Loucy (cell line): ENCODE measurements at regions not wholly inside any gene's neighbourhood (a gene's known extent, or its start where the extent isn't known, plus 50 kb on each side); places are given as distances from the start of the nearest gene placed in this dataset.

Experiments used
- H2AFZ ChIP-seq: fragments of 200-600 bp; sonication (generic); 2 replicates; pipeline ENCODE4 v1.6.0; 2016; ENCODE audit warnings: antibody characterized with exemption, mild to moderate bottlenecking, low read length, moderate library complexity
- H3F3A ChIP-seq: fragments of 200-600 bp; 2 replicates; pipeline ENCODE4 v1.6.0; 2016; ENCODE audit warnings: antibody characterized with exemption, low read depth, mild to moderate bottlenecking
- H3K27me3 ChIP-seq: fragments of 200-600 bp; sonication (generic); 2 replicates; pipeline ENCODE4 v1.6.1; 2014; ENCODE audit warnings: low read length, mild to moderate bottlenecking; ENCODE audit not compliant: insufficient read depth, poor library complexity, severe bottlenecking
- H3K36me3 ChIP-seq: fragments of 200-600 bp; sonication (generic); 2 replicates; pipeline ENCODE4 v1.6.1; 2016; ENCODE audit warnings: low read length; ENCODE audit not compliant: insufficient read depth
- H3K4me1 ChIP-seq: fragments of 200-600 bp; sonication (generic); 2 replicates; pipeline ENCODE4 v1.5.1; 2014; ENCODE audit warnings: low read length, mild to moderate bottlenecking; ENCODE audit not compliant: insufficient read depth, poor library complexity, severe bottlenecking
- H3K4me2 ChIP-seq: fragments of 200-600 bp; sonication (generic); 2 replicates; pipeline ENCODE4 v1.6.0; 2014; ENCODE audit warnings: antibody characterized with exemption, low read length, low read depth, mild to moderate bottlenecking; ENCODE audit not compliant: poor library complexity, severe bottlenecking
- H3K4me3 ChIP-seq: fragments of 200-600 bp; sonication (generic); 2 replicates; pipeline ENCODE4 v1.5.1; 2014; ENCODE audit warnings: low read length, mild to moderate bottlenecking, mixed read lengths; ENCODE audit not compliant: poor library complexity, severe bottlenecking
- H3K79me2 ChIP-seq: fragments of 200-600 bp; sonication (generic); 2 replicates; pipeline ENCODE4 v1.6.1; 2014; ENCODE audit warnings: low read length; ENCODE audit not compliant: insufficient read depth
- H3K9ac ChIP-seq: fragments of 200-600 bp; sonication (generic); 2 replicates; pipeline ENCODE4 v1.6.0; 2014; ENCODE audit warnings: mild to moderate bottlenecking, low read depth, low read length, moderate library complexity; ENCODE audit not compliant: poor library complexity, severe bottlenecking
- H3K9me2 ChIP-seq: fragments of 200-600 bp; sonication (generic); replicated peaks from 2 replicates; pipeline ENCODE4 v1.6.1; 2016; ENCODE audit warnings: low read depth, low read length, mixed read lengths
- H3K9me3 ChIP-seq: fragments of 200-600 bp; sonication (generic); 2 replicates; pipeline ENCODE4 v1.6.1; 2014; ENCODE audit warnings: mild to moderate bottlenecking, antibody characterized with exemption, low read length, low read depth; ENCODE audit not compliant: insufficient read depth
- H4K20me1 ChIP-seq: fragments of 200-600 bp; sonication (generic); 2 replicates; pipeline ENCODE4 v1.6.0; 2014; ENCODE audit warnings: antibody characterized with exemption, low read length, mild to moderate bottlenecking; ENCODE audit not compliant: insufficient read depth, poor library complexity, severe bottlenecking
- CTCF ChIP-seq: fragments of 200-600 bp; sonication (generic); conservative IDR thresholded peaks from 2 replicates; pipeline ENCODE4 v1.5.1; 2014; ENCODE audit warnings: mild to moderate bottlenecking, antibody characterized with exemption, low read length
- EZH2phosphoT487 ChIP-seq: fragments of 200-600 bp; IDR thresholded peaks from 2 replicates; pipeline ENCODE4 v1.6.1; 2018; ENCODE audit warnings: antibody characterized with exemption, mild to moderate bottlenecking, moderate library complexity, borderline replicate concordance

GRCh38 chr12:125269276-125269675 lies 204.0 kb downstream of the AACS start:
- Histone ChIP-seq H3K4me2 (no peak overlapping the region), H3K9ac (no peak overlapping the region), H3K36me3 (no peaks in the 10 kb centered on the region), H3K4me3 (no peak overlapping the region), H4K20me1 (no peaks in the 10 kb centered on the region), H2AFZ (no peak overlapping the region), H3K9me3 (no peaks in the 10 kb centered on the region), H3K9me2 (no peaks in the 10 kb centered on the region), H3F3A (no peaks in the 10 kb centered on the region), H3K4me1 (no peaks in the 10 kb centered on the region), H3K79me2 (no peaks in the 10 kb centered on the region), H3K27me3 (no peaks in the 10 kb centered on the region)
- TF ChIP-seq CTCF (no peak), EZH2phosphoT487 (no peak)

- no peaks in the 10 kb centered on the region for H3F3A ChIP-seq
- no peaks in the 10 kb centered on the region for H3K36me3 ChIP-seq
- H3K4me1 ChIP-seq: no peaks in the 10 kb centered on the region
- H3K9ac ChIP-seq: no peak overlapping the region
- no peaks in the 10 kb centered on the region for H3K27me3 ChIP-seq
- no peak overlapping the region for H3K4me3 ChIP-seq
- TF ChIP-seq CTCF (no peak), EZH2phosphoT487 (no peak)
- H4K20me1 ChIP-seq: no peaks in the 10 kb centered on the region
- no peak overlapping the region for H2AFZ ChIP-seq
- H3K9me2 ChIP-seq: no peaks in the 10 kb centered on the region
- no peaks in the 10 kb centered on the region for H3K79me2 ChIP-seq
- no peaks in the 10 kb centered on the region for H3K9me3 ChIP-seq
- H3K4me2 ChIP-seq: no peak overlapping the region
These were observed 206.7 kb downstream of the AACS start for GRCh38 chr12:125271892-125272291.

GRCh38 chr12:125272383-125272933 lies 207.2 kb downstream of the AACS start:
- Histone ChIP-seq H3K4me1 (no peaks in the 10 kb centered on the region), H3K4me2 (no peak overlapping the region), H3K4me3 (no peak overlapping the region), H2AFZ (no peak overlapping the region), H3K27me3 (no peaks in the 10 kb centered on the region), H3K9ac (no peak overlapping the region), H3K79me2 (no peaks in the 10 kb centered on the region), H3K36me3 (no peaks in the 10 kb centered on the region), H3F3A (no peaks in the 10 kb centered on the region), H3K9me3 (no peaks in the 10 kb centered on the region), H3K9me2 (no peaks in the 10 kb centered on the region), H4K20me1 (no peaks in the 10 kb centered on the region)
- TF ChIP-seq CTCF: no peak
- no peak for TF ChIP-seq EZH2phosphoT487
